GM10266 (cell line): ENCODE measurements at regions not wholly inside any gene's neighbourhood (a gene's known extent, or its start where the extent isn't known, plus 50 kb on each side); places are given as distances from the start of the nearest gene placed in this dataset.
A peak's percentile ranks its signal among the peaks of the same experiment; 100 is the strongest.
"Not testable (repeated sequence)": the region's sequence is repeated elsewhere in the genome, so short reads cannot be mapped to it uniquely, and the experiment has no call there.

ENCODE experiments used
- DNase-seq: peaks from one replicate; pipeline ENCODE4 v3.0.0; 2012; ENCODE audit errors: extremely low spot score
- TF ChIP-seq, protein P1 (sequence below): IDR thresholded peaks from 2 replicates; pipeline ENCODE4 v1.5.1; 2012; ENCODE audit warnings: mild to moderate bottlenecking, low read depth; ENCODE audit not compliant: control insufficient read depth, insufficient read depth; ENCODE audit errors: missing control alignments

DNA sequence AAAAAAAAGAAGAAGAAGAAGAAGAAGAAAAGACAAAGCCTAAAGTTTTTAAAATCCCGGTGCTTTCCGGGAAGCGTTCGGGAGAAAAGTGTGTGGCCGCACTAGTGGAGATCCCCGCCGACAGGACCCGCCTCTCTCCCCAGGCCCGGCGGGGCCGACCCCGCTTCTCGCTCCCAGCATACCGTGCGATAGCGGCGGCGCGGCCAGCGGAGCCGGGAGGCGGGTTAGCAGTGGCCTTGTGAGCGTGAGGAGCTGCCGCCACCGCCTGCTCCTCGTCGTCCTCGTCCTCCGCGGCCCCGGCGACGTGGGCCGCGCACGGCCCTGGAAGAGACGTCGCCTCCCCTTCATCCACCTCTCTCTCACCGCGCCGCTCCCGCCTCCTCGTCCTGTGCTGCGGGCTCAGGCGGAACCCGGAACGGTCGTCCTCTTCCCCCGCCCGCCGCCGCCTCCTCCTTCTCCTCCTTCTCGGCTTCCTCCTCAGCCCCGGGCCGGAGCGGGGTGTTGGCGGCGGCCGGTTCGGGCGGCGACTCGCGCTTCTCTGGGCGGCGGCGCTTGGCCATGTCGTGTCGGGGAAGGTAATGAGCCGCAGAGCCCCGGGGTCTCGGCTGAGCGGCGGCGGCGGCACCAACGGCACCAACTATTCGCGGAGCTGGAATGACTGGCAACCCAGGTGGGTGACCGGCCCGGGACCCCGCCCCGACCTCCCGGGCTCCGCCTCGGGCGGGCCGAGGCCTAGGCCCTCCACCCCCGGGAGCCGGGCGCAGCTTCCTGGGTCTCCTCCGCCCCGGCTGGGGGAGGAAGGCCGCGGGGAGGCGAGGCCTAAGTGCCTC is 62.6 kb upstream of the CDR2 start:
- DNase-seq: peak; percentile 66

DNA sequence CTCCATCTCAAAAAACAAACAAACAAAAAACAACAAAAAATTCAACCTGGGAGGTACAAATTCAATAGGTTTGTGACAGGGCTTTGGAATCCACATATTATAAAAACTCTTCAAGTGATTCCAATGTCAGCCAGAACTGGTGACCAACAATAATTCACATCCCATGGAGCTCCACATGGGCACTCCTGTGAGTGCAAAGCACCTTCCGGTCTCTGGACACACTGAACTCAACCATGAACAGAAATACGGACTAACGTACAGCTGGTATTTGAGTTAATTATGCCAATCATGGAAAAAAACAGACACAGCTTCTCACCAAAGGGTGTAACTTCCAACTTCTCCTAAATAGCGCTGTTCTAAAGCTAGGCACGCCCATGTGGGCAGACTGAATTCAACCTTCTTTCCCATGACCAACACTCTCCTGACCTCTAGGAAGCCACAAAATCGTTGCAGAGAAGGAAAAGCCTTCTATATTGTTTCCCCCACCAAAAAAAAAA is 62.0 kb upstream of the CDR2 start:
- not testable (repeated sequence) for DNase-seq

DNA sequence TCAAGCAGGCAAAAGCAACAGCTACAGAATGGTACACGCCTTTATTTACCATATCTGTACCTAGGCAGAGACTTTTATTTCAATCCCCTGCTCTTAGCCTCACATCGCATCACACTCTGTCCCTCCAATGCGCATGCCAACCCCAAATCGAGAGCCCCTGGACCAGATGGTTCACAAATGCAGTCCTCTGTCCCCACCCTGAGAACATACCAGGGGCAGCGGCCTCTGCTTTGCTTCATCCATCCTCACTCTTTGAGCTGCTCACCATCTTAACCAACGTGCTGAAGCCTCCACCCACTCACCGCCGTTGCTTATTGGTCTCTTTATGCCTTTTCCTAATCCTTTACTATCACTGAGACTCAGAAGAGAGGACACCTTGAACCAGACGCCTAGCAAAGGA is 56.9 kb upstream of the CDR2 start:
- DNase-seq: not testable (repeated sequence)

DNA sequence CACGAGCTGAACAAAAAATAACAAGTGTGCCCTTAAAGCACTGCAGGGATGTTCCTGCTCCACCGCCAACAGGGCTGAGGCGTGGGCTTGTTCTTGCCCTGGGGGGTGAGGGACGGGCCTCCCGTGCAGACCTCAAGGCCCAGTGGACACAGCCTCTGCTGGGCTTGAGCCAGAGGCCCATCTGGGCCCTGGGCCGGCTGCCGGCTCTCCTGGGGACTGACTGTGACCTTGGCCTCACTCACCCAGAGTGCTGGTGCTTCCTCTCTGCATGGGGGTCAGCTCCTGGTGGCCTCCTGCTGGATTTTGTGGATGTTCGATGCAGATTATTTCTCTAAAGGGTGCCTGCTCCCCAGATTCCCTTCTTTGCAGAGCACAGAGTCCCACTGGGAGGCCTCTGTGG is 54.2 kb upstream of the CDR2 start:
- TF ChIP-seq, protein P1, sequence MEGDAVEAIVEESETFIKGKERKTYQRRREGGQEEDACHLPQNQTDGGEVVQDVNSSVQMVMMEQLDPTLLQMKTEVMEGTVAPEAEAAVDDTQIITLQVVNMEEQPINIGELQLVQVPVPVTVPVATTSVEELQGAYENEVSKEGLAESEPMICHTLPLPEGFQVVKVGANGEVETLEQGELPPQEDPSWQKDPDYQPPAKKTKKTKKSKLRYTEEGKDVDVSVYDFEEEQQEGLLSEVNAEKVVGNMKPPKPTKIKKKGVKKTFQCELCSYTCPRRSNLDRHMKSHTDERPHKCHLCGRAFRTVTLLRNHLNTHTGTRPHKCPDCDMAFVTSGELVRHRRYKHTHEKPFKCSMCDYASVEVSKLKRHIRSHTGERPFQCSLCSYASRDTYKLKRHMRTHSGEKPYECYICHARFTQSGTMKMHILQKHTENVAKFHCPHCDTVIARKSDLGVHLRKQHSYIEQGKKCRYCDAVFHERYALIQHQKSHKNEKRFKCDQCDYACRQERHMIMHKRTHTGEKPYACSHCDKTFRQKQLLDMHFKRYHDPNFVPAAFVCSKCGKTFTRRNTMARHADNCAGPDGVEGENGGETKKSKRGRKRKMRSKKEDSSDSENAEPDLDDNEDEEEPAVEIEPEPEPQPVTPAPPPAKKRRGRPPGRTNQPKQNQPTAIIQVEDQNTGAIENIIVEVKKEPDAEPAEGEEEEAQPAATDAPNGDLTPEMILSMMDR: no peak
- no peak for DNase-seq

DNA sequence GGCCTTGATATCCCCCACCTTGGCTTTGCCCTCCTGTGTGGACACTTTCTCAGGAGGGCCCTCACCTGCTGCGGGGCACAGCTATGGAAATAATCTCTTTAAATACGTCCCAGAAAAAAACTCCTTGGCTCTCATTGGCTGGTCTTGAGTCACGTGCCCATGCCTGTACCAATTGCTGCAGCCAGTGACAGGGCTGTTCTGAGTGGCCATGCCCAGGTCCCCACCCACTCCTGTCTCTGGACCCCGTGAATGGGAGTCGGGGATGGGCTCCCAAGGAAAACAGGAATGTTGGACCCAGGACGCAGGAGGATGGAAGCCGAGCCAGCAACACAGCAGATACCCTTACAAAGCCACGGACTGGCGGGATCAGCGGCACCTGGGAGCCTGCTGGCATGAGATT is 53.1 kb upstream of the CDR2 start:
- TF ChIP-seq, protein P1: no peak
- no peak for DNase-seq

DNA sequence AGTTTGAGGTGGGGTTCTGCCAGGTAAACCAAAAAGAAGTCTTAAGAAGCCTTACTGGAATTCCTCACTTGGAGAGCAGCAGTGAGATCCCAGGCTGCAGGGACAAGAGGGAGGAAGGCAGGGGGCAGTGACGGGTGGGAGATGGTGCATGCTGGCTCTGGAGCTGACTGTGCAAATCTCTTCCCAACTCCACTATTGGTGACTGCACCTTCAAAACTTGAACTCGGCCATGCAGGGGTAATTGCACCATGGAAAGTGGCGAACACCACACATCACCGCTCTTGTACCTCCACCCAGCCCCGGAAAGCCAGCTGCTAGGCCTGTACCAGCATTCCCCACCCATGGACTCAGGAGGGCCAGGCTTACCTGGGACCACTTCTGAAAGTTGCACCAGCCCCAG is 51.4 kb upstream of the CDR2 start:
- TF ChIP-seq, protein P1: no peak
- DNase-seq: no peak

DNA sequence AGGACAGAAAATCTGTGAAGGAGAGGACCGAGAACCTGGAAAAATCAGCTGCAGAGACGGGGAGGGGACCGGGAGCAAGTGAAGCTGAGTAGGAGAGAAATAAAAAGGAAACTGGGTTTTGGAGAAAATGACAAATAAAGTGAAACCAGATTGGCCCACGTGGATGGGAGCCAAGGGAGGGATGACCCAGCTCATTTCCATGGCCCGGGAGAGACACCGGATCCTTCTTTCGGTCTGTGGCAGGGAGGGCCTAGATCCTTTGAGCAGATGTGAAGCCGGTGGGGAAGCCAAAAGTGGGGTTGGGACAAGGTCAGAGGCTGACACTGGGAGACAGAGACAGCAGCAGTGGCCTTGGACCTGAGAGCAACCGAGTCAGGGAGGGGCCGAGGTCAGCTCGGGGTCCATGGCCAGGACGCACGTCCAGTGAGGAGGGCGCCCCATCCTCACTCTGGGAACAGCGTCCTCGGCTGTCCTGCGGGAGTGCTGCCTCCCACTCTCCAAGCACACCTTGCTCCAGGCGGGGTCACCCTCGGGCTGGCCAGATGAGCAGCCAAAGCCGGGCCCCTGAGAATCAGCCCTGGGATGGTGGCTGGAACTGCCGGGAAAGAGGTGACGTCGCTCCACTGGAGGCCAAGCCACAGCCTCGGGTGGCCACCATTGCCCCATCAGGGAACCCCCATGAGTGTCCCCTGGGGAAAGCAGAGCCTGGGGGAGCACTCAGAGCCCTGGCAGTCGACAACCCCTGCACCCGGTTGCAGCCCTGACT is 50.8 kb upstream of the CDR2 start:
- TF ChIP-seq, protein P1: no peak
- no peak for DNase-seq

DNA sequence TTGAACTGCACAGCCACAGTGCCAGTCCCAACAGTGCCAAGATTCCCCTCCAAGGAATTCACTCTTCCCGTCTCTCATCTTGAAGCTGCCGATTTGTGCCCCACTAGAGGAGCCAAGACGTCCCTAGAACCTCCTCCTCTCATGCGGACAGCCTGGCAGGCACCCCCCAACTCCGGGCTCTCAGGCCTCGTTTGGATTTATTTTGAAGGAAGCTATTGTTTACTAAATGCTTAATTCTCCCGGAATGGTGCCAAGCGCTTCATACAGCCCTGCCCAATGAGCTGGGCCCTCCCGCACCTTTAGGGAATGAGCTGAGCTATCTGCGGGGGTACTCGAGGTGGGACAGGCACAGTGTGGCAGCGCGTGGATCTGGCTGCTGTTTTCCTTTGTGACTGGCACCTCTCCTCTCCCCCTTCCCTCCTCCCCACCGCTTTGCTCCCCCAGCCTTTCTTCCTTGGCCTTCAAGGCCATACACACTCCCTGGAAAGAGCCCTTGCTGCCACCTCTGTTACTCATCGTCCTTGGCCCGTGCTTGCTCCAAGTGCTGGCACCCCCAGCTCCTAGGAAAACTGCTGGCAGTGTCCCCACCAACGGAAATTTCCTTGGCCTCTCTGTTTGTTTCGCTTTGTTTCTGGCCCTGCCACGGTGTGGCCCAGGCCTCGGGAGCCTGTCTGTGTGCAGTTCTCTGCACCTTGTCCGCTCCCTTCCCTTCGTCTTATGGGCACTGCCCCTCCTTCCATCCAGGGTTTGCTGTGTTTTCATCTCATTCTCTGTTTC is 49.9 kb upstream of the CDR2 start:
- DNase-seq: no peak
- TF ChIP-seq, protein P1: no peak
